Endodermal cell (in vitro differentiated cells): ENCODE measurements at regions not wholly inside any gene's neighbourhood (a gene's known extent, or its start where the extent isn't known, plus 50 kb on each side); places are given as distances from the start of the nearest gene placed in this dataset.

Experiments
- DNase-seq: peaks from one replicate; pipeline ENCODE4 v3.0.0-alpha.2; 2017
- H3K27ac ChIP-seq: 2 replicates; pipeline ENCODE4 v1.5.1; 2013; ENCODE audit warnings: mild to moderate bottlenecking, low read depth, low read length, moderate library complexity
- H3K27me3 ChIP-seq: 2 replicates; pipeline ENCODE4 v1.6.1; 2013; ENCODE audit warnings: mild to moderate bottlenecking, low read length, moderate library complexity; ENCODE audit not compliant: insufficient read depth, control insufficient read depth, poor library complexity, severe bottlenecking
- H3K36me3 ChIP-seq: 2 replicates; pipeline ENCODE4 v1.7.0; 2013; ENCODE audit warnings: mild to moderate bottlenecking, low read length, moderate library complexity; ENCODE audit not compliant: control insufficient read depth, insufficient read depth
- H3K4me1 ChIP-seq: one replicate; pipeline ENCODE4 v1.7.0; 2013; ENCODE audit warnings: low read length; ENCODE audit not compliant: control insufficient read depth, insufficient read depth
- H3K4me3 ChIP-seq: 2 replicates; pipeline ENCODE4 v1.5.1; 2013; ENCODE audit warnings: mild to moderate bottlenecking, low read length, moderate library complexity
- H3K9ac ChIP-seq: 2 replicates; pipeline ENCODE4 v1.6.1; 2013; ENCODE audit warnings: mild to moderate bottlenecking, low read length, moderate library complexity; ENCODE audit not compliant: poor library complexity, severe bottlenecking; ENCODE audit errors: extremely low read depth
- H3K9me3 ChIP-seq: 2 replicates; pipeline ENCODE4 v1.6.1; 2013; ENCODE audit warnings: mild to moderate bottlenecking, low read length, moderate library complexity; ENCODE audit not compliant: control insufficient read depth
- H3K27ac Mint-ChIP-seq: 2 replicates; pipeline ENCODE4 v1.8.0; 2020; ENCODE audit warnings: mixed read lengths
- H3K27me3 Mint-ChIP-seq: 2 replicates; pipeline ENCODE4 v1.8.0; 2021; ENCODE audit warnings: mild to moderate bottlenecking, mixed read lengths; ENCODE audit not compliant: insufficient read depth
- H3K36me3 Mint-ChIP-seq: 2 replicates; pipeline ENCODE4 v1.8.0; 2020; ENCODE audit warnings: low read depth, mixed read lengths
- H3K4me1 Mint-ChIP-seq: 2 replicates; pipeline ENCODE4 v1.8.0; 2020; ENCODE audit warnings: mixed read lengths
- H3K4me3 Mint-ChIP-seq: 2 replicates; pipeline ENCODE4 v1.8.0; 2020; ENCODE audit warnings: mild to moderate bottlenecking, moderate library complexity, mixed read lengths
- H3K9me3 Mint-ChIP-seq: 2 replicates; pipeline ENCODE4 v1.8.0; 2020; ENCODE audit warnings: mild to moderate bottlenecking, mixed read lengths
- CTCF ChIP-seq: fragments of 200-600 bp; sonication (generic); conservative IDR thresholded peaks from 2 replicates; pipeline ENCODE4 v1.5.0; 2021; ENCODE audit warnings: antibody characterized with exemption, mild to moderate bottlenecking
- WGBS, 2 experiments: methylation state at CpG; one replicate each; pipeline versions ENCODE4 v1.1.5 to v1.1.7; 2013; ENCODE audit warnings: missing lambda C conversion rate in 2 of 2, mixed read lengths in 1 of 2; ENCODE audit not compliant: insufficient coverage in 1 of 2, insufficient read length in 1 of 2; 5-methylcytosine and 5-hydroxymethylcytosine counted together

GRCh38 chr15:26148156-26148860 lies 285.2 kb upstream of the ATP10A start:
- Histone ChIP-seq H3K9me3 (no peaks in the 10 kb centered on the region), H3K4me1 (no peaks in the 10 kb centered on the region), H3K27me3 (no peaks in the 10 kb centered on the region), H3K4me3 (no peak overlapping the region), H3K27ac (no peak overlapping the region), H3K9ac (no peak overlapping the region), H3K36me3 (no peaks in the 10 kb centered on the region)
- no peaks in the 10 kb centered on the region for H3K36me3 Mint-ChIP-seq
- peak; percentile 39 for TF ChIP-seq CTCF
- H3K27ac Mint-ChIP-seq: no peak overlapping the region
- H3K4me3 Mint-ChIP-seq: no peak overlapping the region
- 91 to 95% methylated on average over 9 to 13 of the region's 13 CpGs for WGBS, 2 experiments
- peaks cover 4% of the 10 kb centered on the region for H3K9me3 Mint-ChIP-seq
- no peaks in the 10 kb centered on the region for H3K4me1 Mint-ChIP-seq
- no peak for DNase-seq
- no peaks in the 10 kb centered on the region for H3K27me3 Mint-ChIP-seq

- Mint-ChIP-seq H3K36me3 (no peaks in the 10 kb centered on the region), H3K9me3 (peaks cover 2% of the 10 kb centered on the region), H3K27me3 (no peaks in the 10 kb centered on the region), H3K27ac (no peak overlapping the region), H3K4me3 (no peak overlapping the region), H3K4me1 (peaks cover 2% of the 10 kb centered on the region)
- 86% methylated on average over 2 of the region's 4 CpGs; no CpG with 5 or more reads in 1 of the 2 experiments for WGBS, 2 experiments
- Histone ChIP-seq H3K4me1 (no peaks in the 10 kb centered on the region), H3K4me3 (no peak overlapping the region), H3K9ac (no peak overlapping the region), H3K36me3 (no peaks in the 10 kb centered on the region), H3K27ac (no peak overlapping the region), H3K27me3 (no peaks in the 10 kb centered on the region), H3K9me3 (no peaks in the 10 kb centered on the region)
- no peak for DNase-seq
- TF ChIP-seq CTCF: no peak
Observed at GRCh38 chr15:26146202-26146601, 283.1 kb upstream of the ATP10A start.

GRCh38 chr15:26145796-26146195 lies 282.7 kb upstream of the ATP10A start:
- H3K4me3 Mint-ChIP-seq: no peak overlapping the region
- Histone ChIP-seq H3K36me3 (no peaks in the 10 kb centered on the region), H3K4me1 (no peaks in the 10 kb centered on the region), H3K9ac (no peak overlapping the region), H3K27me3 (no peaks in the 10 kb centered on the region), H3K9me3 (no peaks in the 10 kb centered on the region), H3K27ac (no peak overlapping the region), H3K4me3 (no peak overlapping the region)
- H3K36me3 Mint-ChIP-seq: no peaks in the 10 kb centered on the region
- peaks cover 2% of the 10 kb centered on the region for H3K9me3 Mint-ChIP-seq
- 88 to 91% methylated on average over 1 to 2 of the region's 2 CpGs for WGBS, 2 experiments
- no peak overlapping the region for H3K27ac Mint-ChIP-seq
- H3K27me3 Mint-ChIP-seq: no peaks in the 10 kb centered on the region
- no peak for TF ChIP-seq CTCF
- DNase-seq: no peak
- peaks cover 2% of the 10 kb centered on the region for H3K4me1 Mint-ChIP-seq
